HUDEP-2 (cell line): ENCODE measurements at regions not wholly inside any gene's neighbourhood (a gene's known extent, or its start where the extent isn't known, plus 50 kb on each side); places are given as distances from the start of the nearest gene placed in this dataset.
"Not testable (repeated sequence)": the region's sequence is repeated elsewhere in the genome, so short reads cannot be mapped to it uniquely, and the experiment has no call there.

Experiments used
- DNase-seq, 76 experiments: peaks; one replicate each; lab custom pipeline; 2025; ENCODE audit not compliant: unreplicated experiment in 76 of 76; lab: John Stamatoyannopoulos, UW

- no peak for DNase-seq
Observed at GRCh38 chr5:174567506-174568141, 156.8 kb upstream of the MSX2 start.

DNA sequence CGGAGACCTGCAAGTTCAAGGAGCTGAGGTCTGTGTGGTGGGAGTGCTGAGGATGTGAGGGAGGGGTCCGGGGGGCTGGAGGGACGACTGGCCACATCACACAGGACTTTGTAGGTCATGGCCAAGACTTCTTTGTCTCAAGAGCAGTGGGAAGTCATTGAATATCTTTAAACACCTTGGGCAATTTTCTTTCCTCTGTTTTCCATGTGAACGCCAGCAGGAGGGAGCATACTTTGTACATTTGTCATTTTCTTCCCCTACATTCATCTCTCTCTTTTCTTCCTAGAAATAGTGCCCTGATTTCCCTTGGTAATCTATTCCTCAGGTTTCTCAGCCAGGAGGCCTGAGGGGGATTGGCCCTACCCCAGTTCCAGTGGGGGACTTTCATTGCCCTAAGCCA is 153.7 kb upstream of the MSX2 start:
- no peak for DNase-seq

DNA sequence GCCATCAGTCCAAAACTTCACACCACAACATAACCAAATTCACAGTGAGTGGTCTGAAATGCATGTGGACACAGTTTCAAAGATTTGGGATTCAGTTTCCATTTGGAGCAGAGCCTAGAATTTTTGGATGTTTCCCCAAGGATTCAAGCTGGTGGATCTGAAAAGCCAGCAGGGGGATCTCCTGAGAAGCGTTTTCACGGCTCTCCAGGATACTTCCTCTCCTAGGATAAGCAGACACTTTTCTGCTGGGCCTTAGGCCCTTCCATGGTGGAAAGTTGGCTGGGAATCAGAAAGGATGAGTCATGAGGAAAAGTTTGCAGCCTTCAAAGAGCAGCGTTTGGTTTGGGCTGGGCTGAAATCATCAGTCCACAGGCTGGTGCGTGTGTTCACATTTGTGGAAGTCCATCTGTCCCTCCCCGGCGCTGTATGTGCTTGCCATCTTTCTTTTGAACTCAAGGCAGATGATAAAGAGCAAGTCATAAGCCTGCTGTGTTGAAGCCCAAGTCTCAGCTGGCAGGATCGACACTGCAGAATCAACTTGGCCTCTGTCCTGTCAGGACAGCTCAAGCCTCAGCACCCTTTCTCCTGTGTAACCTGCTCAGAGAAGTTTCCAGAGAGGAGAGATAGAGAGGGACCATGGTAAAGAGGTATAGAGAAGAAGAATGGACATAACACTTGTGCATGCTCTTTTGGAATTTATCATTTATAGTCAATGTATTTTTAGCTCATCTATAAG is 152.6 kb upstream of the MSX2 start:
- no peak for DNase-seq

- no peak for DNase-seq
Observed at GRCh38 chr5:174572591-174572990, 151.8 kb upstream of the MSX2 start.

- DNase-seq: no peak
Observed at GRCh38 chr5:174573221-174573994, 151.0 kb upstream of the MSX2 start.

GRCh38 chr5:174575043-174575442 is 149.3 kb upstream of the MSX2 start:
- DNase-seq: no peak

GRCh38 chr5:174576042-174576441 is 148.3 kb upstream of the MSX2 start:
- DNase-seq: no peak

- peak in 3 of 76 experiments; percentile 0 to 4 (median 3) for DNase-seq
Observed at GRCh38 chr5:174581479-174581878, 142.9 kb upstream of the MSX2 start.

GRCh38 chr5:174581894-174582293 is 142.5 kb upstream of the MSX2 start:
- no peak for DNase-seq

DNA sequence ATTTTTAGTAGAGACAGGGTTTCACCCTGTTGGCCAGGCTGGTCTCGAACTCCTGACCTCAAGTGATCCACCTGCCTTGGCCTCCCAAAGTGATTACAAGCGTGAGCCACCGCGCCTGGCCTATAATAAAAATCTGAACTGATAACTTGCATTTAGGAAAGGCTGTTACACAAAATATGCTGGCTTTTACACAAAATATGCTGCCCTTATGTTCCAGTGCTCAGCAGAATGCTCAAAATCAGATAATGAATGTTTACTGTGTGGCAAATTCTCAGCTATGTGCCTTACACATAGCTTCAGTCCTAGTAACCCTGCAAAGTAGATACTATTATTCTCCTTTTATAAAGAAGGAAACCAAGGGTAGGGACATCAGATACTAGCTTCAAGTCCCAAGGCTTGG is 141.3 kb upstream of the MSX2 start:
- no peak for DNase-seq

GRCh38 chr5:174585472-174585871 is 138.9 kb upstream of the MSX2 start:
- DNase-seq: no peak

GRCh38 chr5:174586163-174586562 is 138.2 kb upstream of the MSX2 start:
- DNase-seq: not testable (repeated sequence)

DNA sequence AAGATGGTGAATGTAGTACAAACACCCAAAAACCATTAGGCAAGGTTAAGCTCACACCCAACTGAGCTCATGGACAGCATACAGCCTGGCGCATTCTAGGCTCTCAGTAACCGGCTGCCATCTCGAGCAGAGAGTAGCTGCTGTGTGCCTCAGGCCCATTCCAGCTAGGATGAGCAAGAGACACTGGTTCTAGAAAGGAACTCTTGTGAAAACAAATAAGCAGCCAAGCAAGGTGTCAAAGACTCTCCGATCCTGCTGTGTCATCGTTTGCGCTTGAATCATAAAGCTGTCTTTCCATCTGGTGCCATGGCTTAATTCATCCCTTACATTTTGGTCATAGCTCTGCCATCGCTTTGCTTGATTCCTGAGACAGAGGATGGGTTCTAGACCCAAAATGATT is 135.4 kb upstream of the MSX2 start:
- DNase-seq: no peak

DNA sequence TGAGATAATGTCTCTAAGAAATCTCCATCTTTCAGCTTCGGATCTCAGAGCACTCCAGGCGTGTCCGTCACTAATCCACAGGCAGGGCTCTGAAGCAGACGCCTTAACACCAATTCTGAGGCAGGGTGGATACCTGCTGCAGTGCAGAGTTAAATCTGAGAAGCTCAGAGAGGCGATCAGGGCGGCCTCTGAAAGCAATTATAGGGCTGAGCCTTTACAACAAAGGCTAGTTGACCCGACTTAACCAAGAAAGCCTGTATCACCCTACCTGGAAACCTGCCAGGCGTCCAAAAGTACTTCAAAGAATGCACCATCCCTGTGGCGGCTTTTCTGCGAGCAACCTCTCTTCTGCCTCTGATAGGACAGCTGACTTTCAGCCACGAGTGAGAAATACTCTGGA is 134.8 kb upstream of the MSX2 start:
- peak in 3 of 76 experiments; percentile 2 to 5 (median 3) for DNase-seq

- DNase-seq: no peak
Observed at GRCh38 chr5:174590820-174591219, 133.6 kb upstream of the MSX2 start.

GRCh38 chr5:174596429-174596828 is 128.0 kb upstream of the MSX2 start:
- no peak for DNase-seq

DNA sequence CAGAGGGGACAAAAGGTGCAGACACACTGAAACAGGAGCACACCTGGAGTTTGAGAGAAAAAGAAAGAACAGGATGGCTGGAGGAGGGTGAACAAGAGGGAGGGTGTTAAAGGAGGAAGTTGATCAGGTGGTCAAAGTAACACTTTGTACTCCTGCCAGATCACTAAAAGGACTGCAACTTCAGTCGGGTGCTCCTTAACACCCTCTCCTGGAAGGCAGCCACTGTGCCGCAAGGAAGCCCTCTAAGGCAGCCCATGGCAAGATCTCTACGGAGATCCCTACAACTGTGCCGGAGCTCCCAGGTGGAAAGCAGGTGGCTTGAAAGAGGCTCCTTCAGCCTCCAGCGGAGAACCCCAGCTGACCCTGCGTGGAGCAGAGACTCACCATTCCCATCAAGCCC is 124.4 kb upstream of the MSX2 start:
- no peak for DNase-seq

- DNase-seq: no peak
Observed at GRCh38 chr5:174601946-174602345, 122.4 kb upstream of the MSX2 start.

DNA sequence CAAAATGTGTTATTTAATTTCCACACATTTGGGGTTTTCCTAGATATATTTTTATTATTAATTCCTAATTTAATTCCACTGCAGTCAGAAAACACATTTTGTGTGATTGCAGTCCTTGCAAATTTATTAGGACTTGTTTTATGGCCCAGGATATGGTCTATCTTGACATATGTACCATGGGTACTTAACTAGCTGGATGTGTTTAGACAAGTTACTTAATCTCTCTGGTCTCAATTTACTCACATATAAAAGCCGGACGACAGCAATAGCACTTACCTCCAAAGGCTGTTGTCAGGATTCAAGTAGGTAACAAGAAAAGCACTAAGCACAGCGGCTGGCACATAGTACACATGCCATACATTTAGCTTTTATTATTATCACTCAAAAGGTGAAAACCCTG is 118.2 kb upstream of the MSX2 start:
- no peak for DNase-seq

GRCh38 chr5:174606646-174607045 is 117.7 kb upstream of the MSX2 start:
- DNase-seq: no peak

DNA sequence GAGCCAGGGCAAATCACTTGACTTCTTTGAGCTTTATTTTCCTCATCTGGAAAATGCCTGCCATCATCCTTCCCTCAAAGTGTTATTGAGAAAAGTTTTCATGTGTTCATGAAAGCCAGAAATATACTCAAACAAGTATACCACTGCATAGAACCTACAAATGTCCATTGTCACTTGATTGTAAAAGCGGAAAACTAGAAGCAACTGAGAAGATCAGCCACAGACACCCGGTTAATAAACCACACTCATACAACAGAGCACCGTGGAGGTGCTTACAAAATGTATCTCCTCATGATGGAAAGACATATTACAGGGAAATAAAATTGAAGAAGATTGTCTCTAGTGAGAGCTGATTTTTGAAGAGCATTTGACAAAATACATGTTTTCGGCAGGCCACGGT is 117.2 kb upstream of the MSX2 start:
- DNase-seq: no peak

GRCh38 chr5:174607916-174608315 is 116.5 kb upstream of the MSX2 start:
- no peak for DNase-seq
